GM12873 (cell line): ENCODE measurements at regions not wholly inside any gene's neighbourhood (a gene's known extent, or its start where the extent isn't known, plus 50 kb on each side); places are given as distances from the start of the nearest gene placed in this dataset.

ENCODE experiments used
- CTCF ChIP-seq: IDR thresholded peaks from 2 replicates; pipeline ENCODE4 v1.5.1; 2012; ENCODE audit warnings: low read depth, mild to moderate bottlenecking, moderate library complexity, low read length, control low read depth; ENCODE audit not compliant: insufficient read depth; ENCODE audit errors: missing control alignments

- TF ChIP-seq CTCF = no peak
Observed at GRCh38 chr3:174725303-174725702, 133.8 kb upstream of the NAALADL2 start.

- no peak for TF ChIP-seq CTCF
Observed at GRCh38 chr3:174737966-174738365, 121.2 kb upstream of the NAALADL2 start.

GRCh38 chr3:174749143-174749542 lies 110.0 kb upstream of the NAALADL2 start:
- no peak for TF ChIP-seq CTCF

GRCh38 chr3:174755833-174756829 lies 103.0 kb upstream of the NAALADL2 start:
- no peak for TF ChIP-seq CTCF

- TF ChIP-seq CTCF = no peak
Observed at GRCh38 chr3:174758943-174759342, 100.2 kb upstream of the NAALADL2 start.

GRCh38 chr3:174767406-174767805 lies 91.7 kb upstream of the NAALADL2 start:
- no peak for TF ChIP-seq CTCF

- no peak for TF ChIP-seq CTCF
Observed at GRCh38 chr3:174767853-174768382, 91.2 kb upstream of the NAALADL2 start.
